Common myeloid progenitor, CD34-positive (primary cell): ENCODE measurements at regions not wholly inside any gene's neighbourhood (a gene's known extent, or its start where the extent isn't known, plus 50 kb on each side); places are given as distances from the start of the nearest gene placed in this dataset.

Experiments
- CTCF ChIA-PET: fragments of 350-600 bp; sonication (Branson Sonifier 250); formaldehyde crosslinking; loops from one replicate; lab custom pipeline; 2021; ENCODE audit warnings: antibody characterized with exemption; lab: Charles Lee
- POLR2A ChIA-PET: fragments of 350-600 bp; sonication (Branson Sonifier 250); formaldehyde crosslinking; loops from one replicate; lab custom pipeline; 2021; ENCODE audit warnings: antibody characterized with exemption; lab: Charles Lee
- DNase-seq, 3 donors: peaks; one replicate each; pipeline versions ENCODE4 v3.0.0 to v3.0.0-alpha.2; 2013
- H3K27ac ChIP-seq, 2 experiments: 1 replicate in 1 of 2; 2 replicates in 1 of 2; pipeline ENCODE4 v1.7.0; 2013; ENCODE audit warnings: inconsistent platforms in 2 of 2, low read length in 2 of 2, mild to moderate bottlenecking in 2 of 2, low read depth in 1 of 2, moderate library complexity in 1 of 2; ENCODE audit not compliant: severe bottlenecking in 2 of 2, insufficient read depth in 1 of 2, poor library complexity in 1 of 2
- H3K27me3 ChIP-seq, 5 experiments: replicated peaks in 2 of 5; 1 replicate in 3 of 5; 2 replicates in 2 of 5; pipeline versions ENCODE4 v1.6.1 to v1.7.0; 2013; ENCODE audit warnings: low read length in 4 of 5, mild to moderate bottlenecking in 2 of 5, moderate library complexity in 2 of 5, inconsistent platforms in 1 of 5; ENCODE audit not compliant: insufficient read depth in 5 of 5, control insufficient read depth in 4 of 5
- H3K36me3 ChIP-seq, 4 experiments: 1 replicate in 2 of 4; 2 replicates in 2 of 4; pipeline versions ENCODE4 v1.6.1 to v1.7.0; 2013; ENCODE audit warnings: low read length in 3 of 4, control low read depth in 1 of 4, mild to moderate bottlenecking in 1 of 4; ENCODE audit not compliant: control insufficient read depth in 4 of 4, insufficient read depth in 4 of 4
- H3K4me1 ChIP-seq, 4 experiments: 1 replicate in 3 of 4; 2 replicates in 1 of 4; pipeline versions ENCODE4 v1.6.1 to v1.7.1; 2013; ENCODE audit warnings: low read length in 3 of 4, mild to moderate bottlenecking in 3 of 4, control low read depth in 1 of 4, inconsistent platforms in 1 of 4, moderate library complexity in 1 of 4; ENCODE audit not compliant: control insufficient read depth in 4 of 4, insufficient read depth in 4 of 4; ENCODE audit errors: control extremely low read depth in 1 of 4
- H3K4me3 ChIP-seq, 7 experiments: 1 replicate in 4 of 7; 2 replicates in 3 of 7; pipeline versions ENCODE4 v1.5.1 to v1.7.0; 2013; ENCODE audit warnings: mild to moderate bottlenecking in 7 of 7, low read length in 6 of 7, moderate library complexity in 6 of 7, inconsistent platforms in 2 of 7, low read depth in 2 of 7, control low read depth in 1 of 7; ENCODE audit not compliant: insufficient read depth in 4 of 7, control insufficient read depth in 1 of 7; ENCODE audit errors: extremely low read depth in 1 of 7
- H3K9me3 ChIP-seq, 5 experiments: 1 replicate in 4 of 5; 2 replicates in 1 of 5; pipeline versions ENCODE4 v1.6.1 to v1.7.1; 2013; ENCODE audit warnings: low read length in 4 of 5, mild to moderate bottlenecking in 2 of 5, inconsistent platforms in 1 of 5, low read depth in 1 of 5, moderate library complexity in 1 of 5; ENCODE audit not compliant: control insufficient read depth in 4 of 5, insufficient read depth in 2 of 5; ENCODE audit errors: control extremely low read depth in 1 of 5
- WGBS: methylation state at CpG from one replicate; pipeline ENCODE4 v1.1.5; 2013; ENCODE audit not compliant: insufficient coverage; 5-methylcytosine and 5-hydroxymethylcytosine counted together

DNA sequence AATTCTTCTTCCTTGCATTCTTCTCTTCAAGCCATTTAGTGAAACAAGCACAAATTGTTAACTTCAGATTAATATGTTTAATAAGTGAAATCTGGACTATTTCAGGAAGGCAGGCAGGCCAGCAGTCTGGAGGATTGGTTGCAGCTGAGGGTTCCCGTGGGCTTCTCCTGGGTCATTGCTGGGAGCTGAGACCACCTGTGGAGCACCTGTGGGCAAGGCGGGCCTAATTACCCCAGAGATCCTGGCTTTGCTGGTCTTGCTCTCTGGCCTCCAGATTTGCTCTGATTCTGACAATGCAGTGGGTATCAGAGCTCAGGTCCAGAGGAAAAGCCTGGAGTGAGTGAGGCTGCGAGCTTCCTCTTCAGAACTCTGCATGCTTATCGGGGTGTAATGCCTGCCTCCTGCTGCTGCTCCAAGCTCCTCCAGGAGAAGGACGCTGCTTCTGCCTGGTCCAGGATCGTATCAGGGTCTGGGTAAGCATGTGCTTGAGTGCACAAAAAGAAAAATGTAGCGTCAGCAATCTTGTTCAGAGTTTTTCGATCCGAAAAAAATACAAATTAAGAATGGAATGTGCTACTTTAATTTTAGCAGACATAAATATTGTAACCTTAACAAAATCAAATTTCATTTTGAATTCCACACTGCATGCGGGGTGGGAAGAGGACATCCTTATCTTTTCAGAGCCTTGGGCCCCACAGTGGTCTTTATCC lies 93.8 kb downstream of the TMEM30B start:
- Histone ChIP-seq H3K4me1 (peaks cover 0 to 16% (median 4%) of the 10 kb centered on the region in 4 experiments), H3K36me3 (no peaks in the 10 kb centered on the region), H3K4me3 (no peak overlapping the region), H3K27me3 (peaks cover 15 to 52% (median 24%) of the 10 kb centered on the region in 5 experiments), H3K27ac (no peak overlapping the region), H3K9me3 (peaks cover 0 to 1% (median 0%) of the 10 kb centered on the region in 5 experiments)
- ChIA-PET POLR2A (no interaction called here), CTCF (interaction anchor here (0.6 to 0.7 kb wide), 2 partner anchors 35 to 62 kb away, joined by 3 read pairs; no protein-coding TSS in a partner anchor)
- no peak for DNase-seq
- WGBS = 66% methylated on average over 6 of the region's 10 CpGs

DNA sequence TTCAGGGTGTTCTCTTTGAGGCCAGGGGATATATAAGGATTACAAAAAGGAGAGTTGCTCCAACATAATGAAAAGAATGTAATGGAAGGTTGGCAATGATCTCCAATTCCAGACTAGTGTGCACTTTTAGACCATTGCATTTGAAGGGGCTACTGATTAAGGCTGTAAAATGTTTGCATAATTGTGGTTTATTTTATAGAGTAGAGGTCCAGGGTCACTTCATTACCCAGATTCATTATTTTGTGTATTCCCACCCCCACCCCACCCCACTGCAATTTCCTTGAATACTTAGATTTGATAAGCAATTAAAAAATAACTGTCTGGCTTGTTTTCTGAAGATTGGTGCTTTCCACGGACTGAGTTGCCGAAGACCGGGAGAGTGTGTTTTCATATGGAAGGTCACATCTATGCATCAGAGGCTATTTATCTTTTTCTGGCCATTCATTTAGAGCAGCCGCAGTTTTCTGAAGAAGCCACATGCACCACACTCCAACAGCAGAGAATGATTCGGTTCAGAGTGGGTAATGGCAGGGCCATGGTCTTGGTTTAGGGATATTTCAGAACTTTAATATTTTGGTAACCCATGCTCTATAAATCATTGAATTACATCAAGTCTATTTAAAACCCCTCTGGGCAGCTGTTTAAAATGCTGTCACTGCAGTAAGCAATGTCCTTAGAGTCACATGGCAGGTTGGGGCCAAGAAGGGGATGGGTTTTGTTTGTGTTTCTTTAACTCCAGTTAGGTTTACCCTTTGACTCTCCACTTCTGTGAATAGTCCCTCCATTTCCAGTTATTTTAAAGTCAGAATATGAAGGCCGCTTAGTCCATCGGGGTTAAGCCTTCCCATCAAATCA lies 94.6 kb downstream of the TMEM30B start:
- H3K27me3 ChIP-seq = peaks cover 15 to 52% (median 24%) of the 10 kb centered on the region in 5 experiments
- no peak overlapping the region for H3K4me3 ChIP-seq
- peaks cover 0 to 16% (median 4%) of the 10 kb centered on the region in 4 experiments for H3K4me1 ChIP-seq
- no peaks in the 10 kb centered on the region for H3K36me3 ChIP-seq
- ChIA-PET CTCF (no interaction called here), POLR2A (no interaction called here)
- peaks cover 0 to 1% (median 0%) of the 10 kb centered on the region in 5 experiments for H3K9me3 ChIP-seq
- H3K27ac ChIP-seq = no peak overlapping the region
- DNase-seq = no peak
- 100% methylated on average over 1 of the region's 7 CpGs for WGBS

GRCh38 chr14:61185534-61185933 lies 95.6 kb downstream of the TMEM30B start:
- no peak overlapping the region for H3K4me3 ChIP-seq
- peaks cover 0 to 16% (median 4%) of the 10 kb centered on the region in 4 experiments for H3K4me1 ChIP-seq
- DNase-seq = no peak
- H3K27me3 ChIP-seq = peaks cover 11 to 42% (median 22%) of the 10 kb centered on the region in 5 experiments
- ChIA-PET CTCF (no interaction called here), POLR2A (no interaction called here)
- H3K36me3 ChIP-seq = no peaks in the 10 kb centered on the region
- 50% methylated on average over 2 of the region's 2 CpGs for WGBS
- H3K27ac ChIP-seq = no peak overlapping the region
- peaks cover 0 to 1% (median 0%) of the 10 kb centered on the region in 5 experiments for H3K9me3 ChIP-seq

DNA sequence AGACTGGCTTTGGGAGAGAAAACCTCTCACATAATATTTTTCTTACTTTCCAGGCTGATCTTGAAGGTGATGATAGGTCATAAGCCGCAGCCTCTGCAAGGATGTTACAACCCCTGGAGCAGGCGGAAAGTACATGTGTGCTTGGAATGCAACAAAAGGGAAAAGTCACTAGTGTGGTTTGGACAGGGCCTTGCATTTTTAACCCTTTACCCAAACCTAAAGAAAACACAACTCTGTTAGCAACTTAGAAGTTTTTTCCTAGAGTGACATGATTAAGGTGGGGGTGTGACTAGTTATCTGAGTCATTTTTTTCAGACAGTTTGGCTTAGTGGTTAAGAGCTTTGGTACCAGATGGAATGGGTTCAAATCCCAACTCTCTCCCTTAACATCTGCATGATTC lies 97.0 kb downstream of the TMEM30B start:
- POLR2A ChIA-PET = no interaction called here
- Histone ChIP-seq H3K9me3 (peaks cover 0 to 1% (median 0%) of the 10 kb centered on the region in 5 experiments), H3K4me3 (no peak overlapping the region), H3K36me3 (no peaks in the 10 kb centered on the region), H3K27ac (no peak overlapping the region), H3K4me1 (peaks cover 0 to 14% (median 4%) of the 10 kb centered on the region in 4 experiments), H3K27me3 (peaks cover 7 to 31% (median 16%) of the 10 kb centered on the region in 5 experiments)
- CTCF ChIA-PET = no interaction called here
- no peak for DNase-seq
- WGBS = 100% methylated on average over 2 of the region's 2 CpGs

DNA sequence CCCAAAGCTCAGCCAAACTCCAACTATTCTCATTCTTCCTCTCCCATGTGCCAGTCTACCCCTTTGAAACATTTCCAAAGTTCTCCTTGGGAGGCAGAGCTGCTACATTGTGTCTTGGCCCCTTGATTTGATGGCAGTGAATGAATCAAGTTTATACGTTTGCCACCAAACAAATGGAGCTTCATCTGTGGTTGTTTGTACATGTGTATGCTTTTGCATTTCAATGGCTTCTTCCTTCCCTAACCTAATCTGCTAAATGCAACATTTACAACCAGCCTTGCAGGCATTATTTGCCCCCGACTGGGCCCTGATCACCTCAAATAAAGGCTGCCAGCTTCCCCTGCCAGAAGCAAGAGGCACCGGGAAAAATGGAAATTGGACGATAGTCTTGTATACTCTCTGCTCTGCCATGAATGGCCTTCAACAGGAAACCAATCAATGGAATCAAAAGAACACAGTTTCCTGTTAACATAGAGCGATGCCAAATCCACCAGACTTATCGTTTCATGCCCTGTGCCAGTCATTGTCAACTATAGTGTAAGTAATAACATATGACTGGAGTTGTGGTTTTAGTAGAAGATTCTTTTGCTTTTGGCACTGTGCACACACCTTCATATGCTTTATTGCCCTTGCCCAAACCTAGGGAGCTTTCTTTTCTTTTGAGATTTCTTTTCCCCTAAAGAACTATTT lies 97.8 kb downstream of the TMEM30B start:
- no peak overlapping the region for H3K4me3 ChIP-seq
- peaks cover 7 to 26% (median 14%) of the 10 kb centered on the region in 5 experiments for H3K27me3 ChIP-seq
- peaks cover 0 to 1% (median 0%) of the 10 kb centered on the region in 5 experiments for H3K9me3 ChIP-seq
- CTCF ChIA-PET = no interaction called here
- WGBS = 0% methylated on average over 3 of the region's 6 CpGs
- H3K27ac ChIP-seq = no peak overlapping the region
- POLR2A ChIA-PET = no interaction called here
- H3K36me3 ChIP-seq = no peaks in the 10 kb centered on the region
- H3K4me1 ChIP-seq = peaks cover 0 to 10% (median 4%) of the 10 kb centered on the region in 4 experiments
- DNase-seq = peak in 2 of 3 donors; percentile 18 to 36

DNA sequence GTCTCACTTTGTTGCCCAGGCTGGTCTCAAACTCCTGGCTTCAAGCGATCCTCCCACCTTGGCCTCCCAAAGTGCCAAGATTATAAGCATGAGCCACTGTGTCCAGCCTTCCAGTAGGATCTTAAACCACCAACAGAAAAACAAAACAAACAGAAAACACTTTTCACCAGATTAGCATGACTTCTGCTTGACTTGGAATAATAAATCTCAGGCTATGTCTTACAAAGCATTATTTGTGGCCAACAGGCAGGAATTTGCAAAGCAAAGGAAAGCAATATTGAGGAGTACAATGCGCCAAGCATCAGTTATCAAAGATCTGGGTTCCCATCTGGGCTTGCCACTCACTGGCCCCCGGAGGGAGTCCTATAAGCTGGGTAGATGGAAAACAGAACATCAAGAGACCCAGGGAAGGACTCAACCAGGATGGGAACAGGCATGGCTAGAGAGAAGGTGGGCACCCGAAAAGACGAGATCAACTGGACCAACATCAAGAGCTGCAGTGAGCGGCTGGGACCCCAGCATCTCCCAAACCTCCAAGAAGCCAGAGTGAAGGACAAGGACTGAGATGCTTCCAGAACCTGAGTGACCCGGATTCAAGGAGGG lies 101.2 kb downstream of the TMEM30B start:
- POLR2A ChIA-PET = no interaction called here
- peaks cover 0 to 9% (median 4%) of the 10 kb centered on the region in 5 experiments for H3K27me3 ChIP-seq
- peaks cover 0 to 10% (median 4%) of the 10 kb centered on the region in 4 experiments for H3K4me1 ChIP-seq
- H3K9me3 ChIP-seq = no peaks in the 10 kb centered on the region
- no peak for DNase-seq
- H3K36me3 ChIP-seq = no peaks in the 10 kb centered on the region
- no peak overlapping the region for H3K4me3 ChIP-seq
- WGBS = 95% methylated on average over 4 of the region's 7 CpGs
- H3K27ac ChIP-seq = no peak overlapping the region
- CTCF ChIA-PET = no interaction called here
